Ishikawa (cell line): ENCODE measurements at regions not wholly inside any gene's neighbourhood (a gene's known extent, or its start where the extent isn't known, plus 50 kb on each side); places are given as distances from the start of the nearest gene placed in this dataset.

Source experiments
- CEBPB ChIP-seq: IDR thresholded peaks from 2 replicates; pipeline ENCODE4 v1.6.1; 2012
- EP300 ChIP-seq: IDR thresholded peaks from 2 replicates; pipeline ENCODE4 v1.6.1; 2012; ENCODE audit warnings: borderline replicate concordance
- FOXM1 ChIP-seq: IDR thresholded peaks from 2 replicates; pipeline ENCODE4 v1.6.1; 2012; ENCODE audit warnings: low read depth, borderline replicate concordance
- USF1 ChIP-seq: IDR thresholded peaks from 2 replicates; pipeline ENCODE4 v1.6.1; 2012
- TF ChIP-seq, protein P1 (sequence below): IDR thresholded peaks from 2 replicates; pipeline ENCODE4 v1.6.1; 2012; ENCODE audit warnings: low read depth, mild to moderate bottlenecking

GRCh38 chr11:71118671-71119250 is 133.6 kb downstream of the SHANK2 start:
- no peak for TF ChIP-seq USF1
- TF ChIP-seq, protein P1, sequence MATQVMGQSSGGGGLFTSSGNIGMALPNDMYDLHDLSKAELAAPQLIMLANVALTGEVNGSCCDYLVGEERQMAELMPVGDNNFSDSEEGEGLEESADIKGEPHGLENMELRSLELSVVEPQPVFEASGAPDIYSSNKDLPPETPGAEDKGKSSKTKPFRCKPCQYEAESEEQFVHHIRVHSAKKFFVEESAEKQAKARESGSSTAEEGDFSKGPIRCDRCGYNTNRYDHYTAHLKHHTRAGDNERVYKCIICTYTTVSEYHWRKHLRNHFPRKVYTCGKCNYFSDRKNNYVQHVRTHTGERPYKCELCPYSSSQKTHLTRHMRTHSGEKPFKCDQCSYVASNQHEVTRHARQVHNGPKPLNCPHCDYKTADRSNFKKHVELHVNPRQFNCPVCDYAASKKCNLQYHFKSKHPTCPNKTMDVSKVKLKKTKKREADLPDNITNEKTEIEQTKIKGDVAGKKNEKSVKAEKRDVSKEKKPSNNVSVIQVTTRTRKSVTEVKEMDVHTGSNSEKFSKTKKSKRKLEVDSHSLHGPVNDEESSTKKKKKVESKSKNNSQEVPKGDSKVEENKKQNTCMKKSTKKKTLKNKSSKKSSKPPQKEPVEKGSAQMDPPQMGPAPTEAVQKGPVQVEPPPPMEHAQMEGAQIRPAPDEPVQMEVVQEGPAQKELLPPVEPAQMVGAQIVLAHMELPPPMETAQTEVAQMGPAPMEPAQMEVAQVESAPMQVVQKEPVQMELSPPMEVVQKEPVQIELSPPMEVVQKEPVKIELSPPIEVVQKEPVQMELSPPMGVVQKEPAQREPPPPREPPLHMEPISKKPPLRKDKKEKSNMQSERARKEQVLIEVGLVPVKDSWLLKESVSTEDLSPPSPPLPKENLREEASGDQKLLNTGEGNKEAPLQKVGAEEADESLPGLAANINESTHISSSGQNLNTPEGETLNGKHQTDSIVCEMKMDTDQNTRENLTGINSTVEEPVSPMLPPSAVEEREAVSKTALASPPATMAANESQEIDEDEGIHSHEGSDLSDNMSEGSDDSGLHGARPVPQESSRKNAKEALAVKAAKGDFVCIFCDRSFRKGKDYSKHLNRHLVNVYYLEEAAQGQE, result no peak
- no peak for TF ChIP-seq EP300
- TF ChIP-seq FOXM1, result no peak
- no peak for TF ChIP-seq CEBPB
